ENCODE measurements at regions not wholly inside any gene's neighbourhood (a gene's known extent, or its start where the extent isn't known, plus 50 kb on each side); places are given as distances from the start of the nearest gene placed in this dataset.

DNA sequence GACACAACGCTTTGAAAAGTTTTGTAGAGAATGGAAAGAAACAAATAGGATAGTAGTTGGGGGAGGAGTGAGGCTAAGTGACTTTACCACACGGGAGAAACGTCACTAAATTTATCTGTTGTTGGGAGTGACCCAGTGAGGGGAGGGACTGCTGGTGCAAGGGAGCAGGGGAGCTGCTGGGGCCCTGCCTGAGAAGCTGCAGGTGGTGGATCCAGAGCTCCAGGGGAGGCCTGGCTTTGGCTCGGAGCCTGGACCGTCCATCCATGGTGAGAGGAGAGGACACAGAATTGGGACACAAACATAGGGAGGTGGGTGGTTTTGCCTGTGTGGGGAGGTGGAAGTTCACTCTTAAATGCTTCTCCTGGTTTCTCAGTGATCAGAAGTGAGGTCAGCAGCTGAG, 107.6 kb downstream of the GOSR1 start:
- no TSS peak for BruUV-seq (replicated peaks)
- intact Hi-C loops (cut with micrococcal nuclease): no loop called here
- no peak for TF ChIP-seq FOSL1 (IDR thresholded peaks at IDR 0.05; ENCODE audit: low read depth)
- TF ChIP-seq JUND (IDR thresholded peaks at IDR 0.05): no peak
- no peak for TF ChIP-seq ZNF274 (IDR thresholded peaks at IDR 0.05; ENCODE audit: low read depth, low read length)
- TF ChIP-seq ELF1 (IDR thresholded peaks at IDR 0.05; ENCODE audit: borderline replicate concordance, low read depth): no peak
- TF ChIP-seq ZBTB33 (IDR thresholded peaks at IDR 0.05; ENCODE audit: extremely low read depth, insufficient replicate concordance, low read length): no peak
- TF ChIP-seq SRF (IDR thresholded peaks at IDR 0.05; ENCODE audit: low read depth): no peak
- H3K9me3 ChIP-seq (ENCODE audit: control insufficient read depth in 1 of 2, insufficient read depth in 1 of 2, low read depth in 1 of 2, low read length in 2 of 2): no peaks in the 10 kb centered on the region
- no peak overlapping the region for H3K4me3 ChIP-seq (replicated peaks in 1 of 2; ENCODE audit: low read depth in 1 of 2, low read length in 2 of 2)
- H3K27ac ChIP-seq (ENCODE audit: low read depth, low read length): no peak overlapping the region
- H3K36me3 ChIP-seq (ENCODE audit: control insufficient read depth in 1 of 2, insufficient read depth in 2 of 2, low read length in 2 of 2): no peaks in the 10 kb centered on the region
- H3K27me3 ChIP-seq (ENCODE audit: insufficient read depth, low read length): no peaks in the 10 kb centered on the region
- CTCF ChIA-PET: no interaction called here
- no peaks in the 10 kb centered on the region for H3K79me2 ChIP-seq (ENCODE audit: insufficient read depth, low read length)
- no peak for ATAC-seq
- H2AFZ ChIP-seq (ENCODE audit: low read depth, low read length, poor library complexity, severe bottlenecking): no peak overlapping the region
- no peaks in the 10 kb centered on the region for H3K9me2 ChIP-seq (ENCODE audit: insufficient read depth)
- DNase-seq (ENCODE audit: low read depth, low spot score): no peak
- H3K4me2 ChIP-seq (ENCODE audit: low read length): no peak overlapping the region
- peaks cover 0 to 8% of the 10 kb centered on the region in 2 experiments; a peak in 2 of 4 replicates for H3K4me1 ChIP-seq (ENCODE audit: control insufficient read depth in 1 of 2, insufficient read depth in 2 of 2, low read length in 2 of 2)
- POLR2A ChIA-PET: no interaction called here
- no peaks in the 10 kb centered on the region for H4K20me1 ChIP-seq (ENCODE audit: insufficient read depth)
- RAD21 ChIA-PET (ENCODE audit: low non-redundant PET in 1 of 2, low total read pairs in 2 of 2, uncharacterized antibody in 2 of 2, unreplicated experiment in 2 of 2): no interaction called here
- no peak overlapping the region for H3K9ac ChIP-seq (ENCODE audit: low read length)

DNA sequence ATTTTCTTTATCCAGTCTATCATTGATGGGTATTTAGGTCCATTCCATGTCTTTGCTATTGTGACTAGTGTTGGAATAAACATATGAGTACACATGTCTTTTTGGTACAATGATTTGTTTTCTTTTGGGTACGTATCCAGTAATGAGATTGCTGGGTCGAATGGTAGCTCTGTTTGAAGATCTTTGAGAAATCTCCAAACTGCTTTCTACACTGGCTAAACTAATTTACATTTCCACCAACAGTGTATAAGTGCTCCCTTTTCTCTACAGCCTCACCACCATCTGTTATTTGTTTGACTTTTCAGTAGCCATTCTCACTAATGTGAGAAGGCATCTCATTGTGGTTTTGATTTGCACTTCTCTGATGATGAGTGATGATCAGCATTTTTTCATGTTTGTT, 103.7 kb downstream of the GOSR1 start:
- Histone ChIP-seq H3K4me3 (replicated peaks in 1 of 2; ENCODE audit: low read depth in 1 of 2, low read length in 2 of 2) (no peak overlapping the region), H2AFZ (ENCODE audit: low read depth, low read length, poor library complexity, severe bottlenecking) (no peak overlapping the region), H3K27me3 (ENCODE audit: insufficient read depth, low read length) (no peaks in the 10 kb centered on the region), H3K9me3 (ENCODE audit: control insufficient read depth in 1 of 2, insufficient read depth in 1 of 2, low read depth in 1 of 2, low read length in 2 of 2) (no peaks in the 10 kb centered on the region), H3K27ac (ENCODE audit: low read depth, low read length) (no peak overlapping the region), H3K9me2 (ENCODE audit: insufficient read depth) (no peaks in the 10 kb centered on the region), H4K20me1 (ENCODE audit: insufficient read depth) (no peaks in the 10 kb centered on the region), H3K4me2 (ENCODE audit: low read length) (no peak overlapping the region), H3K36me3 (ENCODE audit: control insufficient read depth in 1 of 2, insufficient read depth in 2 of 2, low read length in 2 of 2) (no peaks in the 10 kb centered on the region), H3K9ac (ENCODE audit: low read length) (no peak overlapping the region), H3K79me2 (ENCODE audit: insufficient read depth, low read length) (no peaks in the 10 kb centered on the region), H3K4me1 (ENCODE audit: control insufficient read depth in 1 of 2, insufficient read depth in 2 of 2, low read length in 2 of 2) (no peaks in the 10 kb centered on the region)
- intact Hi-C loops (cut with micrococcal nuclease): no loop called here
- BruUV-seq (replicated peaks): no TSS peak
- RAD21 ChIA-PET (ENCODE audit: low non-redundant PET in 1 of 2, low total read pairs in 2 of 2, uncharacterized antibody in 2 of 2, unreplicated experiment in 2 of 2): no interaction called here
- CTCF ChIA-PET: no interaction called here
- POLR2A ChIA-PET: no interaction called here
- DNase-seq (ENCODE audit: low read depth, low spot score): no peak
- no peak for ATAC-seq
- TF ChIP-seq EZH2phosphoT487 (IDR thresholded peaks at IDR 0.05; ENCODE audit: borderline replicate concordance): no peak
- no peak for TF ChIP-seq CBX3 (IDR thresholded peaks at IDR 0.05; ENCODE audit: low read depth)
- no peak for TF ChIP-seq FOSL1 (IDR thresholded peaks at IDR 0.05; ENCODE audit: low read depth)
- TF ChIP-seq, protein P1, sequence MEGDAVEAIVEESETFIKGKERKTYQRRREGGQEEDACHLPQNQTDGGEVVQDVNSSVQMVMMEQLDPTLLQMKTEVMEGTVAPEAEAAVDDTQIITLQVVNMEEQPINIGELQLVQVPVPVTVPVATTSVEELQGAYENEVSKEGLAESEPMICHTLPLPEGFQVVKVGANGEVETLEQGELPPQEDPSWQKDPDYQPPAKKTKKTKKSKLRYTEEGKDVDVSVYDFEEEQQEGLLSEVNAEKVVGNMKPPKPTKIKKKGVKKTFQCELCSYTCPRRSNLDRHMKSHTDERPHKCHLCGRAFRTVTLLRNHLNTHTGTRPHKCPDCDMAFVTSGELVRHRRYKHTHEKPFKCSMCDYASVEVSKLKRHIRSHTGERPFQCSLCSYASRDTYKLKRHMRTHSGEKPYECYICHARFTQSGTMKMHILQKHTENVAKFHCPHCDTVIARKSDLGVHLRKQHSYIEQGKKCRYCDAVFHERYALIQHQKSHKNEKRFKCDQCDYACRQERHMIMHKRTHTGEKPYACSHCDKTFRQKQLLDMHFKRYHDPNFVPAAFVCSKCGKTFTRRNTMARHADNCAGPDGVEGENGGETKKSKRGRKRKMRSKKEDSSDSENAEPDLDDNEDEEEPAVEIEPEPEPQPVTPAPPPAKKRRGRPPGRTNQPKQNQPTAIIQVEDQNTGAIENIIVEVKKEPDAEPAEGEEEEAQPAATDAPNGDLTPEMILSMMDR (IDR thresholded peaks at IDR 0.05 in 2 of 3, conservative IDR thresholded peaks at IDR 0.05 in 1 of 3; ENCODE audit: borderline replicate concordance in 1 of 3, insufficient read depth in 1 of 3, low read depth in 2 of 3, low read length in 2 of 3): no peak
- TF ChIP-seq CEBPB (IDR thresholded peaks at IDR 0.05; ENCODE audit: low read depth): no peak
- TF ChIP-seq TCF7L2 (IDR thresholded peaks at IDR 0.05; ENCODE audit: borderline replicate concordance, extremely low read depth, insufficient read depth, insufficient read length): no peak
- TF ChIP-seq YY1 (IDR thresholded peaks at IDR 0.05; ENCODE audit: extremely low read depth, insufficient replicate concordance, low read depth, low read length): no peak
- no peak for TF ChIP-seq ZBTB33 (IDR thresholded peaks at IDR 0.05; ENCODE audit: extremely low read depth, insufficient replicate concordance, low read length)

Measured in HCT116 (cell line).